SK-N-MC (cell line): ENCODE measurements at regions not wholly inside any gene's neighbourhood (a gene's known extent, or its start where the extent isn't known, plus 50 kb on each side); places are given as distances from the start of the nearest gene placed in this dataset.

Source experiments
- EZH2 ChIP-seq: fragments of 200-600 bp; sonication (generic); IDR thresholded peaks from one replicate; pipeline ENCODE4 v1.6.1; 2017; ENCODE audit warnings: antibody characterized with exemption
- FOXP2 ChIP-seq: optimal IDR thresholded peaks from 2 replicates; pipeline ENCODE3; 2011; ENCODE audit warnings: mild to moderate bottlenecking, moderate library complexity; ENCODE audit not compliant: insufficient read depth; ENCODE audit errors: extremely low read length, control extremely low read depth
- POLR2AphosphoS5 ChIP-seq: IDR thresholded peaks from 2 replicates; pipeline ENCODE4 v1.6.1; 2012; ENCODE audit warnings: mild to moderate bottlenecking, low read depth, low read length, borderline replicate concordance

DNA sequence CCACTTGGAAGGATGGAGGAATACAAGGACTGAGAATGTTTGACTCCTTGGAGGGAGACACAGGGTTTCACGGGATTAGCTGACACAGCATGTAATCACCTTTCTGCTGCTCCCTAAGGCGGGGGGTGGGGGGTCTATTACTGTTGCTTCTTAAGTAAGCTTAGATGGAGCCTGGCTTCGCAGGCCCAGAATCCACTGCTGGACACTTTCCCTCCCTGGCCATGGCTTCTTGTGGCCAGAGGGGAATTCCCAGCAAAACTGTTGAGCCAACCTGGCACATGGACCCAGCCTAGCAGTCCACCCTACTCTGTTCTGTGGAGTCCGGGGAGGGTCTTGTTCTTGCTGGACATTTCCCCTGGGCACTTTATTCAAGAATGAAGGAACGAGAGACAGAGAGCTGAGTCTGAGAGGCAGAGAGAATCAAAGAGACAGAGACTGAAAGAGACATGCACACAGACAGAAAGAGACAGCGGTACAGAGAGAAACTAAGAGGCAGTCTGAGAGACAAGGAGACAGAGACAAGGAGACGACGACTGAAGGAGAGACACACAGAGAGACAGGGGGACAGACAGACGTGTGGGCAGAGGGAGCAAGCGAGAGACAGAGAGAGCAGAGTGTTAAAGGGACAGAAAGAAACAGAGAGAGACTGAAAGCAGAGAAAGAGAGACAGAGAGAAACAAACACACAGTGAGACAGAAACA, 55.6 kb upstream of the DLG1 start:
- TF ChIP-seq EZH2 = no peak
- no peak for TF ChIP-seq FOXP2
- no peak for TF ChIP-seq POLR2AphosphoS5
